Fibroblast of lung (primary cell): ENCODE measurements at regions not wholly inside any gene's neighbourhood (a gene's known extent, or its start where the extent isn't known, plus 50 kb on each side); places are given as distances from the start of the nearest gene placed in this dataset.

Experiments
- DNase-seq, 2 donors: peaks; one replicate each; pipeline versions ENCODE4 v3.0.0 to v3.0.0-alpha.2; 2010; ENCODE audit warnings: low read depth in 2 of 2
- H2AFZ ChIP-seq: 2 replicates; pipeline ENCODE4 v1.5.1; 2012; ENCODE audit warnings: low read length, control low read depth, inconsistent platforms
- H3K27ac ChIP-seq: 2 replicates; pipeline ENCODE4 v1.5.1; 2011; ENCODE audit warnings: low read length, control low read depth; ENCODE audit not compliant: insufficient read depth
- H3K27me3 ChIP-seq: 2 replicates; pipeline ENCODE4 v1.5.1; 2011; ENCODE audit warnings: mild to moderate bottlenecking, low read length; ENCODE audit not compliant: control insufficient read depth, insufficient read depth
- H3K36me3 ChIP-seq: 2 replicates; pipeline ENCODE4 v1.5.1; 2011; ENCODE audit warnings: low read length; ENCODE audit not compliant: control insufficient read depth, insufficient read depth
- H3K4me1 ChIP-seq: 2 replicates; pipeline ENCODE4 v1.5.1; 2011; ENCODE audit warnings: low read length; ENCODE audit not compliant: control insufficient read depth, insufficient read depth; ENCODE audit errors: extremely low read depth
- H3K4me2 ChIP-seq: 2 replicates; pipeline ENCODE4 v1.5.1; 2011; ENCODE audit warnings: low read length, control low read depth; ENCODE audit not compliant: insufficient read depth; ENCODE audit errors: extremely low read depth
- H3K4me3 ChIP-seq, 4 experiments: fragments of 200-600 bp in 1 of 4; sonication (generic) in 1 of 4; replicated peaks in 1 of 4; 2 replicates each; pipeline ENCODE4 v1.5.1; 2011 to 2016; ENCODE audit warnings: low read length in 4 of 4, low read depth in 3 of 4, mild to moderate bottlenecking in 3 of 4, control low read depth in 2 of 4, inconsistent platforms in 1 of 4, mixed read lengths in 1 of 4; ENCODE audit not compliant: insufficient read depth in 1 of 4; ENCODE audit errors: control extremely low read depth in 1 of 4
- H3K79me2 ChIP-seq: 2 replicates; pipeline ENCODE4 v1.5.1; 2012; ENCODE audit warnings: mild to moderate bottlenecking, low read length, inconsistent platforms; ENCODE audit not compliant: control insufficient read depth, insufficient read depth
- H3K9ac ChIP-seq: 2 replicates; pipeline ENCODE4 v1.5.1; 2011; ENCODE audit warnings: mild to moderate bottlenecking, low read length, control low read depth; ENCODE audit not compliant: insufficient read depth
- H3K9me3 ChIP-seq: 2 replicates; pipeline ENCODE4 v1.5.1; 2012; ENCODE audit warnings: low read depth, low read length; ENCODE audit not compliant: control insufficient read depth, insufficient read depth
- H4K20me1 ChIP-seq: 2 replicates; pipeline ENCODE4 v1.5.1; 2011; ENCODE audit warnings: low read length; ENCODE audit not compliant: control insufficient read depth, insufficient read depth; ENCODE audit errors: extremely low read depth
- EZH2 ChIP-seq: IDR thresholded peaks from 2 replicates; pipeline ENCODE4 v1.5.1; 2012; ENCODE audit warnings: low read length, control low read depth, mild to moderate bottlenecking; ENCODE audit errors: missing control alignments
- TF ChIP-seq, protein P1 (sequence below), 2 donors: IDR thresholded peaks in 1 of 2; conservative IDR thresholded peaks in 1 of 2; 1 replicate in 1 of 2; 2 replicates in 1 of 2; pipeline ENCODE4 v1.5.1; 2011 to 2012; ENCODE audit warnings: low read length in 2 of 2, control low read depth in 1 of 2, inconsistent platforms in 1 of 2, low read depth in 1 of 2, mild to moderate bottlenecking in 1 of 2

DNA sequence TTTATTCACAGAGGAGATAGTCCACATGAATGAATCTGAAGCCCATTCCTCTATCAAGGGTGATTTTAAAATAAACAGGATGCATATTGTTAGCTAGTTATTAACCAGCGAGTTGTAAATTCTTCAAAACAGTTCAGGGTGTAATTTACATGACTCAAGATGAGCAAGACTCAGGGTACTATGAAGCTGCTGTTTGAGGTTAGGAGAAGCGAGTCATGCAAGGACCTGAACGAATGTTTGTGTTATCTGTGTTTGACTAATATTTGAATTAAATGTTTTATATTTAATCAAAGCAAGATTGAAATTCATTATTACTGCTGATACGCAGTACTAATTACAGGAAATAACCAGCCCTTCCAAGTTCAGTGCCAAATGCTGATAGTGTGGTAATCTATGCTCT is 191.1 kb downstream of the SAMD5 start:
- no peaks in the 10 kb centered on the region for H4K20me1 ChIP-seq
- no peak overlapping the region for H3K4me2 ChIP-seq
- H3K4me3 ChIP-seq: no peak overlapping the region
- peak; percentile 54 to 81 for DNase-seq
- no peaks in the 10 kb centered on the region for H3K36me3 ChIP-seq
- H3K79me2 ChIP-seq: no peaks in the 10 kb centered on the region
- H3K9ac ChIP-seq: no peak overlapping the region
- H2AFZ ChIP-seq: no peak overlapping the region
- H3K27me3 ChIP-seq: no peaks in the 10 kb centered on the region
- TF ChIP-seq, protein P1, sequence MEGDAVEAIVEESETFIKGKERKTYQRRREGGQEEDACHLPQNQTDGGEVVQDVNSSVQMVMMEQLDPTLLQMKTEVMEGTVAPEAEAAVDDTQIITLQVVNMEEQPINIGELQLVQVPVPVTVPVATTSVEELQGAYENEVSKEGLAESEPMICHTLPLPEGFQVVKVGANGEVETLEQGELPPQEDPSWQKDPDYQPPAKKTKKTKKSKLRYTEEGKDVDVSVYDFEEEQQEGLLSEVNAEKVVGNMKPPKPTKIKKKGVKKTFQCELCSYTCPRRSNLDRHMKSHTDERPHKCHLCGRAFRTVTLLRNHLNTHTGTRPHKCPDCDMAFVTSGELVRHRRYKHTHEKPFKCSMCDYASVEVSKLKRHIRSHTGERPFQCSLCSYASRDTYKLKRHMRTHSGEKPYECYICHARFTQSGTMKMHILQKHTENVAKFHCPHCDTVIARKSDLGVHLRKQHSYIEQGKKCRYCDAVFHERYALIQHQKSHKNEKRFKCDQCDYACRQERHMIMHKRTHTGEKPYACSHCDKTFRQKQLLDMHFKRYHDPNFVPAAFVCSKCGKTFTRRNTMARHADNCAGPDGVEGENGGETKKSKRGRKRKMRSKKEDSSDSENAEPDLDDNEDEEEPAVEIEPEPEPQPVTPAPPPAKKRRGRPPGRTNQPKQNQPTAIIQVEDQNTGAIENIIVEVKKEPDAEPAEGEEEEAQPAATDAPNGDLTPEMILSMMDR (conservative IDR thresholded peaks at IDR 0.05 in 1 of 2, IDR thresholded peaks at IDR 0.05 in 1 of 2; ENCODE audit: low read depth in 1 of 2, low read length in 2 of 2): no peak
- H3K27ac ChIP-seq: no peak overlapping the region
- H3K9me3 ChIP-seq: no peaks in the 10 kb centered on the region
- peaks cover 3% of the 10 kb centered on the region for H3K4me1 ChIP-seq

DNA sequence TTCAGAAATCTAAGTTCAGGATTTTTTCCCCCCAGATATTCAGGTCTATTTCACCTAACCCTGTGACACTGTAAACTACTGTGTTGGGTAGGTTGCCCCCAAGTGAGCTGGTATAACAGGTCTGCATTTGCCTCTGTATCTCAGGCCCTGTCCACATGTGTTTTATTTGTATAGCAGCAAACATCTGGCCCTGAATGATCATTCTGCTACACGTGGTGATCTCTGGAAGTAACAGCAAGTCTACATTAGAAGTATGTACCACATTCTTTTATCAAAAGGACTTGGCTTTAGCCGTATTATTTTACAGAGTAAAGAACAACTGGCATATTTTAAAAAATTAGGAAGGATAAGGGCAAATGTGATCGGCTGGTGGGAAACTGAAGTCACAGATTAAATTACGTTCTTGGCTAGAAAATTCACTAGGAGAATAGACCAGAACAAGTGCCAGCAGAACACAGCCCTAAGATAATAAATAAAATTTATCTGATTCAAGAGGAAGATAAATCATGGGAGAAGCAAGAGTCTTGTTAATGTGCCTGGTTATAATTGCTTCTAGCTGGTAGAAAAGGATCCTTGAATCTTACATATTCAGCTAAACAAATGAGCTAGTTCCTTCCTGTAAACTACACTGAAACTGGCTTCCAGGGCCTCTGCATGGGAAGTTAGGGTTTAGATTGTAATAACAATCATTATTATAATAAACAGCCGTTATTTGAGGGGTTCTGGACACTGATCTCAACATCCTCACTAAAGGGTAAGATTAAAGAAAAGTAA is 192.1 kb downstream of the SAMD5 start:
- peak in 1 of 2 donors; percentile 14 for DNase-seq
- Histone ChIP-seq H3K4me1 (peaks cover 3% of the 10 kb centered on the region), H3K4me3 (no peak overlapping the region), H3K9me3 (no peaks in the 10 kb centered on the region), H3K79me2 (no peaks in the 10 kb centered on the region), H3K27ac (no peak overlapping the region), H3K9ac (no peak overlapping the region), H3K27me3 (no peaks in the 10 kb centered on the region), H3K4me2 (no peak overlapping the region), H3K36me3 (no peaks in the 10 kb centered on the region), H2AFZ (no peak overlapping the region), H4K20me1 (no peaks in the 10 kb centered on the region)
- no peak for TF ChIP-seq EZH2
- TF ChIP-seq, protein P1 (conservative IDR thresholded peaks at IDR 0.05 in 1 of 2, IDR thresholded peaks at IDR 0.05 in 1 of 2; ENCODE audit: low read depth in 1 of 2, low read length in 2 of 2): no peak

DNA sequence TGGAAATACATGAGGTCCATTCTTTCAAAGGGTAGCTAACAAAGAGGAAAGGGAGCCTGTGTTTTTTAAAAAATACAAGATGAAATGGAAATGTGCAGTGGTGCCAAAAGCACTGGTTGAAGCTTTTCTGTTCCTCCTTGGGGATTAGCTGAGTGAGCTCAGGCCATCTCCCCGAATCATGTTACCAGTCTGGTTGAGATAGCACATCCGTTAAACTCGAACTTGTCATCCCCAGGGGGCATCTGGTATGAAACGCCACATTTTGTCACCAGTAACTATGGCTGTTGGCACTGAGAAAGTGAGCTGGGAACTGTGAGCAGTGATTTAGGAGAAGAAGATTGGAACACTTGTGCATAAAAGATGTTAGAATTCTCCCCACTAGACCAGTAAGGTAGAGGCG is 196.2 kb downstream of the SAMD5 start:
- H3K9me3 ChIP-seq: no peaks in the 10 kb centered on the region
- no peak overlapping the region for H3K27ac ChIP-seq
- no peak overlapping the region for H3K9ac ChIP-seq
- H3K4me3 ChIP-seq: no peak overlapping the region
- H4K20me1 ChIP-seq: no peaks in the 10 kb centered on the region
- H3K4me2 ChIP-seq: no peak overlapping the region
- H3K27me3 ChIP-seq: no peaks in the 10 kb centered on the region
- H2AFZ ChIP-seq: no peak overlapping the region
- no peak for DNase-seq
- H3K4me1 ChIP-seq: peaks cover 3% of the 10 kb centered on the region
- H3K36me3 ChIP-seq: no peaks in the 10 kb centered on the region
- no peaks in the 10 kb centered on the region for H3K79me2 ChIP-seq
- TF ChIP-seq EZH2: no peak
- TF ChIP-seq, protein P1 (conservative IDR thresholded peaks at IDR 0.05 in 1 of 2, IDR thresholded peaks at IDR 0.05 in 1 of 2; ENCODE audit: low read depth in 1 of 2, low read length in 2 of 2): no peak
